ENCODE measurements at regions not wholly inside any gene's neighbourhood (a gene's known extent, or its start where the extent isn't known, plus 50 kb on each side); places are given as distances from the start of the nearest gene placed in this dataset.

GRCh38 chr6:4384656-4385055 lies 249.3 kb upstream of the ECI2 start:
- no peak for DNase-seq (ENCODE audit: low read depth, low spot score)
- no peak for TF ChIP-seq CTCF (IDR thresholded peaks at IDR 0.05; ENCODE audit: low read depth, low read length)
- no peaks in the 10 kb centered on the region for H3K27me3 ChIP-seq (ENCODE audit: control insufficient read depth, insufficient read depth, low read length)
- CTCF ChIA-PET = no interaction called here
- no peak overlapping the region for H3K27ac ChIP-seq (ENCODE audit: low read depth, low read length)
- H3K4me3 ChIP-seq (ENCODE audit: low read depth, low read length) = no peak overlapping the region
- peaks cover 31% of the 10 kb centered on the region for H3K9me3 ChIP-seq (ENCODE audit: control insufficient read depth, insufficient read depth, low read length)
- POLR2A ChIA-PET = no interaction called here

- H3K27ac ChIP-seq (ENCODE audit: low read depth, low read length) = no peak overlapping the region
- no peak for TF ChIP-seq CTCF (IDR thresholded peaks at IDR 0.05; ENCODE audit: low read depth, low read length)
- no peak overlapping the region for H3K4me3 ChIP-seq (ENCODE audit: low read depth, low read length)
- H3K9me3 ChIP-seq (ENCODE audit: control insufficient read depth, insufficient read depth, low read length) = peaks cover 31% of the 10 kb centered on the region
- ChIA-PET CTCF (no interaction called here), POLR2A (no interaction called here)
- H3K27me3 ChIP-seq (ENCODE audit: control insufficient read depth, insufficient read depth, low read length) = no peaks in the 10 kb centered on the region
- no peak for DNase-seq (ENCODE audit: low read depth, low spot score)
Measured at GRCh38 chr6:4383910-4384638, 248.7 kb upstream of the ECI2 start.

- POLR2A ChIA-PET = no interaction called here
- DNase-seq (ENCODE audit: low read depth, low spot score) = no peak
Measured at GRCh38 chr6:4382362-4382853, 247.0 kb upstream of the ECI2 start.

GRCh38 chr6:4381381-4381780 lies 246.0 kb upstream of the ECI2 start:
- H3K27me3 ChIP-seq (ENCODE audit: control insufficient read depth, insufficient read depth, low read length) = no peaks in the 10 kb centered on the region
- no peak for DNase-seq (ENCODE audit: low read depth, low spot score)
- peaks cover 33% of the 10 kb centered on the region for H3K9me3 ChIP-seq (ENCODE audit: control insufficient read depth, insufficient read depth, low read length)
- H3K4me3 ChIP-seq (ENCODE audit: low read depth, low read length) = no peak overlapping the region
- no peak overlapping the region for H3K27ac ChIP-seq (ENCODE audit: low read depth, low read length)
- TF ChIP-seq CTCF (IDR thresholded peaks at IDR 0.05; ENCODE audit: low read depth, low read length) = no peak
- POLR2A ChIA-PET = no interaction called here
- CTCF ChIA-PET = no interaction called here

More at GRCh38 chr6:4382362-4382853, 247.0 kb upstream of the ECI2 start:
- Histone ChIP-seq H3K9me3 (ENCODE audit: control insufficient read depth, insufficient read depth, low read length) (peaks cover 33% of the 10 kb centered on the region), H3K4me3 (ENCODE audit: low read depth, low read length) (no peak overlapping the region), H3K27ac (ENCODE audit: low read depth, low read length) (no peak overlapping the region), H3K27me3 (ENCODE audit: control insufficient read depth, insufficient read depth, low read length) (no peaks in the 10 kb centered on the region)
- CTCF ChIA-PET = no interaction called here
- no peak for TF ChIP-seq CTCF (IDR thresholded peaks at IDR 0.05; ENCODE audit: low read depth, low read length)

- Histone ChIP-seq H3K9me3 (ENCODE audit: control insufficient read depth, insufficient read depth, low read length) (peaks cover 32% of the 10 kb centered on the region), H3K27me3 (ENCODE audit: control insufficient read depth, insufficient read depth, low read length) (no peaks in the 10 kb centered on the region), H3K27ac (ENCODE audit: low read depth, low read length) (no peak overlapping the region), H3K4me3 (ENCODE audit: low read depth, low read length) (no peak overlapping the region)
- no peak for TF ChIP-seq CTCF (IDR thresholded peaks at IDR 0.05; ENCODE audit: low read depth, low read length)
- no peak for DNase-seq (ENCODE audit: low read depth, low spot score)
- POLR2A ChIA-PET = no interaction called here
- CTCF ChIA-PET = interaction anchor here (0.5 kb wide), 1 partner anchor 292 kb away, joined by 3 read pairs; no protein-coding TSS in a partner anchor
Measured at GRCh38 chr6:4380881-4381281, 245.5 kb upstream of the ECI2 start.
